Activated naive CD8-positive, alpha-beta T cell treated with anti-CD3 and anti-CD28 coated beads, Interleukin-2, amount 50 U/mL, for 24 hours (primary cell): ENCODE measurements at regions not wholly inside any gene's neighbourhood (a gene's known extent, or its start where the extent isn't known, plus 50 kb on each side); places are given as distances from the start of the nearest gene placed in this dataset.

Experiments
- ATAC-seq: fragments of 150-1000 bp; cut with Tn5 transposase; one replicate; pipeline ENCODE4 v1.10.0; 2021
- DNase-seq: peaks from one replicate; pipeline ENCODE4 v3.0.0; 2021
- H3K27ac Mint-ChIP-seq: one replicate; pipeline ENCODE4 v1.8.0; 2021; ENCODE audit warnings: mild to moderate bottlenecking, mixed read lengths
- H3K27me3 Mint-ChIP-seq: one replicate; pipeline ENCODE4 v1.8.0; 2021; ENCODE audit warnings: mixed read lengths
- H3K36me3 Mint-ChIP-seq: one replicate; pipeline ENCODE4 v1.8.0; 2021; ENCODE audit warnings: low read depth, mixed read lengths
- H3K4me1 Mint-ChIP-seq: one replicate; pipeline ENCODE4 v1.8.0; 2021; ENCODE audit warnings: mixed read lengths
- H3K4me3 Mint-ChIP-seq: one replicate; pipeline ENCODE4 v1.8.0; 2021; ENCODE audit warnings: mild to moderate bottlenecking, moderate library complexity, mixed read lengths
- H3K9me3 Mint-ChIP-seq: one replicate; pipeline ENCODE4 v1.8.0; 2021; ENCODE audit warnings: mixed read lengths

- H3K4me3 Mint-ChIP-seq, result no peak overlapping the region
- peaks cover under 1% of the 10 kb centered on the region for H3K27me3 Mint-ChIP-seq
- DNase-seq (no peak), ATAC-seq (no peak)
- H3K27ac Mint-ChIP-seq, result no peak overlapping the region
- H3K9me3 Mint-ChIP-seq, result no peaks in the 10 kb centered on the region
- no peaks in the 10 kb centered on the region for H3K4me1 Mint-ChIP-seq
- H3K36me3 Mint-ChIP-seq, result no peaks in the 10 kb centered on the region
Observed at GRCh38 chr14:58944968-58945356, 243.5 kb upstream of the DAAM1 start.

DNA sequence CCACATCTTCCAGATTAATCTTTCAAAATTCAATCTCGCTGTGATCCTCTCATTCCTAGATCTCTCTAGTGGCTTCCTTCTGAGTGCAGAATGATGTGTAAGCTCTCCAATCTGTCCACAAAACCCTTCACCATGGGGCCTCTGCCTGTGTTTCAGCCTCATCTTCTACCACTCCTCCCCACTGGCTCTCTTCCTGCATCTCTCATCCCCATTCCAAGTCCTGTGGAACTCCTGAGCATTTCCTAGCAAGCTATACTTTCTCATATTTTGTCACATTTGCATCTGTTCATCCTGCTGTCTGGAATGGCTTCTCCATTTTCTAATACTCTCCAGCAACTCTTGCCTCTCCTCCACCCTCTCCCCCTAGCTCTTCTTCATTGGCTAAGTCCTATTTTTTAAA, 242.0 kb upstream of the DAAM1 start:
- Mint-ChIP-seq H3K27me3 (peaks cover 2% of the 10 kb centered on the region), H3K36me3 (no peaks in the 10 kb centered on the region), H3K4me1 (no peaks in the 10 kb centered on the region), H3K27ac (no peak overlapping the region), H3K4me3 (no peak overlapping the region), H3K9me3 (no peaks in the 10 kb centered on the region)
- ATAC-seq (no peak), DNase-seq (no peak)

GRCh38 chr14:58947156-58947555, 241.3 kb upstream of the DAAM1 start:
- Mint-ChIP-seq H3K36me3 (no peaks in the 10 kb centered on the region), H3K27me3 (peaks cover 2% of the 10 kb centered on the region), H3K27ac (no peak overlapping the region), H3K4me3 (no peak overlapping the region), H3K9me3 (no peaks in the 10 kb centered on the region), H3K4me1 (no peaks in the 10 kb centered on the region)
- DNase-seq (no peak), ATAC-seq (no peak)

GRCh38 chr14:58947814-58948445, 240.5 kb upstream of the DAAM1 start:
- Mint-ChIP-seq H3K4me1 (no peaks in the 10 kb centered on the region), H3K27ac (no peak overlapping the region), H3K9me3 (no peaks in the 10 kb centered on the region), H3K4me3 (no peak overlapping the region), H3K36me3 (no peaks in the 10 kb centered on the region), H3K27me3 (peaks cover 7% of the 10 kb centered on the region)
- no peak for DNase-seq
- ATAC-seq, result no peak

GRCh38 chr14:58950555-58950954, 237.9 kb upstream of the DAAM1 start:
- Mint-ChIP-seq H3K36me3 (no peaks in the 10 kb centered on the region), H3K9me3 (no peaks in the 10 kb centered on the region), H3K4me1 (no peaks in the 10 kb centered on the region), H3K27ac (no peak overlapping the region), H3K4me3 (no peak overlapping the region), H3K27me3 (peaks cover 12% of the 10 kb centered on the region)
- ATAC-seq (no peak), DNase-seq (no peak)

DNA sequence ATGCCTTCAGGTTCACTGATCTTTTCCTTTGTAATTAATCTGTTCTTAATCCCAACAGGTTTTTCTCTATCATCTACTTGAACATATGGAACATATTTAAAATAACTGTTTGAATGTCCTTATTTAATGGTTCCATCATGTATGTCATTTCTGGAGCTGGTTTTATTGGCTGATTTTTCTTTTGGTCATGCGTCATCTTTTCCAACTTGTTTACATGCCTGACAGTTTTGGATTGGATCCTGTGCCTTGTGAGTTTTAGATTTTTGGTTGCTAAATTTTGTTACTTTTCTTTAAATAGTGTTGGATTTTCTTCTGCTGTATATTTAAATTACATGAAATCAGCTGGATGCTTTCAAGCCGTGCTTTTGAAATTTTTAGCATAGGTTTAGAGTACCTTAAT, 237.3 kb upstream of the DAAM1 start:
- H3K9me3 Mint-ChIP-seq, result no peaks in the 10 kb centered on the region
- H3K27me3 Mint-ChIP-seq, result peaks cover 12% of the 10 kb centered on the region
- no peak overlapping the region for H3K27ac Mint-ChIP-seq
- DNase-seq (no peak), ATAC-seq (no peak)
- no peaks in the 10 kb centered on the region for H3K36me3 Mint-ChIP-seq
- H3K4me1 Mint-ChIP-seq, result peaks cover under 1% of the 10 kb centered on the region
- no peak overlapping the region for H3K4me3 Mint-ChIP-seq

- no peak for DNase-seq
- H3K4me3 Mint-ChIP-seq, result no peak overlapping the region
- no peaks in the 10 kb centered on the region for H3K9me3 Mint-ChIP-seq
- no peaks in the 10 kb centered on the region for H3K36me3 Mint-ChIP-seq
- no peak for ATAC-seq
- peaks cover 2% of the 10 kb centered on the region for H3K4me1 Mint-ChIP-seq
- H3K27ac Mint-ChIP-seq, result no peak overlapping the region
- H3K27me3 Mint-ChIP-seq, result peaks cover 16% of the 10 kb centered on the region
Observed at GRCh38 chr14:58954052-58954451, 234.4 kb upstream of the DAAM1 start.

DNA sequence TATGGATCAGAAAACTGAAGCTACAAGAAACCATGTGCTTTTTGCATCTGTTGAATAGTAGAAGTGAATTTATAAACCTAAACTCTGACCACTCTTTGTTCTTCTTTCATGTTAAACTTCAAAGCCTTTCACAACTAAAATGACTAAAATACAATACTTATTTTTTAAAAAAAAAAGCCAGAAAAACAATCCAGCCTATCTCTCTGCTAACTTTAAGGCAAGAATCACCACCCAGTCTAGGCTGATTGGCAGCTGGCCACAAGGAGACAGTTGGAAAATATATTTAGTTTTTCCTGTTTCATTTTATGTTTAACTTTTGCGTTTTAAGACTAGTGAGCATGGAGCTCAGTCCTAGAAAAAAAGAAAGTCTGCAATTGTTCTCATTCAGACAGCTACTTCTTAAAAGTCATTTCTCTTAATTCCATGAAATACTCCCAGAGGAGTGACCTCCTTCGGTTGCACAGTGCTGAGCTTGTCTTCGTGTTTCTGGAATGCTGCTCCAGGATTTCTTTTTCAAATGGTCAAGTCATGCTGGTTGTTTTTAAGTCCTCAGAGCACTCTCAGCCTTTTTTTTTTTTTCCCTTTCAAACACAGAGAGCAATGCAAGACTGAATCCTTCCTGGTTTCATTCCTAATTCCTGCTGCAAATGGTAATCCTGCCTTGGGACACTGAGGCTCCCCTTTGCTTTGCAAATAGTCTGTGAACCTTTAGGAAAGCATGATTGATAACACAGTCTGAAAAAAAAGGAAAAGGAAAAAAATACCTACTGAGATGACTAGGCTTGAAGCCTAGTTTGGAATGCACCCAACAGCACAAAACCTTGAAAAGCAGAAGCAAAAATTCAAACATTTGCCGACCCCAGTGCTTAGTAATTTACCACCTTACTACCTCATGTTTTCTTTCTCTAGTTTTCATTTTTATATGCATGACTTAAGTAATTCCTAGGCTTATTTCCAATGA, 233.3 kb upstream of the DAAM1 start:
- Mint-ChIP-seq H3K27me3 (peaks cover 14% of the 10 kb centered on the region), H3K27ac (no peak overlapping the region), H3K9me3 (no peaks in the 10 kb centered on the region), H3K4me3 (no peak overlapping the region), H3K4me1 (peaks cover 2% of the 10 kb centered on the region), H3K36me3 (no peaks in the 10 kb centered on the region)
- DNase-seq, result no peak
- ATAC-seq, result no peak

DNA sequence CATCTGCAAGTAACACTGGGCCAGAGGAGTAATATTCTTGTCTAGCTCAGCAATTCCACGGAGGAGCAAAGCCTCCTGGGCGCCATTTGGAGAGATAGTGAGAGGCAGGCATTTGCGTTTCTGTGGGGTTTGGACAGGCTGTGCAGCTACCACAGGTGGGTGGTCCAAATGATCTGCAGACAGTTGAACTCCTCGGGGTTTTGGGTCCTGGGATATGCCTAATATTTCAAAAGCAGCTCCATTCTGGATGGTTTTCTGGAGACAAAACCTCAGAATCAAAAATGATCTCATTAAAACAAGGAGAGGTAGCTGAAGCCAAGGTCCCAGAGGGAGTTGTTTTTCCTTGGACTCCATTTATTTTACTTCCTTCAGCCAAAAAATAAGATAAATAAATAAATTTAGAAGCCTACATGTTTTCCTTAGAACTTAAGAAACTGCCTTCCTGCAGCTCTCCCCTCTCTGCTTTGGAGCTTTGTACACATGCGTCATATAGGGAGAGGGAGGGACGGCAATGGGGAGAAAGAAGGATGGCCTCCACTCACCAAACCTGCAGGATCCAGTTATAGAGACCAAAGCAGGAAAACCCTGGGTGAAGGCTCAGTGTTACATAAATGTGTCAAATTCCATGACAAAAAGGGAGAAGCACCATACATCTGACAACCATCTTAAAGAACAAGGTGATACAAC, 227.3 kb upstream of the DAAM1 start:
- no peaks in the 10 kb centered on the region for H3K9me3 Mint-ChIP-seq
- ATAC-seq (no peak), DNase-seq (no peak)
- no peaks in the 10 kb centered on the region for H3K36me3 Mint-ChIP-seq
- H3K27me3 Mint-ChIP-seq, result peaks cover 5% of the 10 kb centered on the region
- no peak overlapping the region for H3K27ac Mint-ChIP-seq
- H3K4me3 Mint-ChIP-seq, result no peak overlapping the region
- peaks cover 2% of the 10 kb centered on the region for H3K4me1 Mint-ChIP-seq

DNA sequence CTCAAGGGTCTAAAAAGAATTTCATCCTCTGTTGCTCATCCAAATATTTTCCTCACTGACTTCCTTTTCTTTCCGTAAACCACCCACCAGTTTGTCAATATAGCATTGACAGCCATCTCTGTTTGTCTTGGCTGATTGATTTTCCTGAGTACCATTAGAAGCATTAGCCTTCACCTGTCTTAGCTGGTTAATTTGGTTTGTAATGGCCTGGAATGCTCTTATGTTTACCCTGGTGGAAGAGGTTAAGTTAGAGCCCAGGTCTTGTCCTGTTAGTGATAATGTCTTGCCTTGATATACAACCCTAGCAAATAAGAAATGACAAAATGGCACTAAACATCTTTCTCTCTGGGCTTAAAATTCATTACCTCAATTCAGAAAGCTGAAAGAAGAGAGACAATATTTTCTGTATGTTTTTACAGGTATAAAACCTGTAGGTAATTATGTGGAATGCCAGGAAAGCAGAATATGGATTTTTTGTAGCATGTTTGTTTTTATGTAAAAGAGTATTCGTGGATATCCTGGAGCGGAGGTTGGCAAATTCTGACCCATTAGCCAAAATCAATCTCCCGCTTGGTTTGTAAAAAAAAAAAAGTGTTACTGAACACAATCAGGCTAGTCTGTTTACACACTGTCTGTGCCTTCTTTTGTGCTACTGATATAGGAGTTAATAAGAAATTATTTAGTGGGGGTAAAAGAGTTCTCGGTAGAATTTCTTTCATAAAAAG, 224.4 kb upstream of the DAAM1 start:
- Mint-ChIP-seq H3K4me3 (no peak overlapping the region), H3K27me3 (no peaks in the 10 kb centered on the region), H3K4me1 (no peaks in the 10 kb centered on the region), H3K36me3 (no peaks in the 10 kb centered on the region), H3K9me3 (no peaks in the 10 kb centered on the region), H3K27ac (no peak overlapping the region)
- DNase-seq (no peak), ATAC-seq (no peak)

GRCh38 chr14:58964598-58964928, 223.9 kb upstream of the DAAM1 start:
- H3K9me3 Mint-ChIP-seq, result no peaks in the 10 kb centered on the region
- H3K4me3 Mint-ChIP-seq, result no peak overlapping the region
- ATAC-seq (no peak), DNase-seq (no peak)
- no peaks in the 10 kb centered on the region for H3K4me1 Mint-ChIP-seq
- H3K27me3 Mint-ChIP-seq, result no peaks in the 10 kb centered on the region
- no peak overlapping the region for H3K27ac Mint-ChIP-seq
- no peaks in the 10 kb centered on the region for H3K36me3 Mint-ChIP-seq

DNA sequence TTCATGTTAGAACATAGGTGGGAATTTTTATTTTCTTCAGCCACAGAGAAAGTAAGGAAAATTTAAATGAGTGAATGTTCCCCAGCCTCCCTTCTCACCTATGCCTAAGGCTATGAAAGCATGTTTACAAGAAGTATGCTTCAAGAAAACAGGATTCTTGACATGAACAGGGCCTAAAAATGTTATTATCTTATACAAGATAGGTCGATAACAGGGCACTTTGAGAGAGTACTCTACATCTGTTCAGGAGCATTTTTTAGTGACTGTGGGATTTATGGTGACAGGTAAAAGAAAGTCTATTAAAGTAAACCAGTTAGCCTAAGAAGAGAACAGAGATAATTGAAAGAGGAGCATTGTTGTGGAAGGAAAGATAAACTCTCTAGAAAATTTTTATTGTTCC, 222.9 kb upstream of the DAAM1 start:
- Mint-ChIP-seq H3K27ac (no peak overlapping the region), H3K4me1 (no peaks in the 10 kb centered on the region), H3K9me3 (no peaks in the 10 kb centered on the region), H3K4me3 (no peak overlapping the region), H3K27me3 (no peaks in the 10 kb centered on the region), H3K36me3 (no peaks in the 10 kb centered on the region)
- ATAC-seq, result no peak
- DNase-seq, result no peak

DNA sequence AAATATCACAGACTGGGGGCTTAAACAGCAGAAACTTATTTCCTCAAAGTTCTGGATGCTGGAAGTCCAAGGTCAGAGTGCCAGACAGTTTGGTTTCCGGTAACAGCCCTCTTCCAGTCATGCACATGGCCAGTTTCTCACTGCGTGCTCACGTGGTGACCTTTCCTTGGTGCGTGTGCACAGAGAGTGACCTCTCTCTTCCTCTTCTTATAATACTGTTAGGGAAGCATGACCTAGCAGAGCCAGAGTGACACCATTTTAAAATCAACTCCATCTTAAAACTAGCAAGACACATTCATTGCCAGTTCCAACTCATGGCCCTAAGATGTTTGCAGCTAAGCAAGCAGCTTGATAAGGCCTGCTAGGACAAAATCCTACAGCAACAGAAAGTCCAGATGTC, 221.5 kb upstream of the DAAM1 start:
- H3K4me3 Mint-ChIP-seq, result no peak overlapping the region
- no peaks in the 10 kb centered on the region for H3K27me3 Mint-ChIP-seq
- DNase-seq (no peak), ATAC-seq (no peak)
- H3K36me3 Mint-ChIP-seq, result no peaks in the 10 kb centered on the region
- H3K4me1 Mint-ChIP-seq, result no peaks in the 10 kb centered on the region
- no peaks in the 10 kb centered on the region for H3K9me3 Mint-ChIP-seq
- H3K27ac Mint-ChIP-seq, result no peak overlapping the region

- ATAC-seq (no peak), DNase-seq (no peak)
- no peaks in the 10 kb centered on the region for H3K4me1 Mint-ChIP-seq
- H3K36me3 Mint-ChIP-seq, result no peaks in the 10 kb centered on the region
- H3K27ac Mint-ChIP-seq, result no peak overlapping the region
- no peak overlapping the region for H3K4me3 Mint-ChIP-seq
- no peaks in the 10 kb centered on the region for H3K27me3 Mint-ChIP-seq
- H3K9me3 Mint-ChIP-seq, result no peaks in the 10 kb centered on the region
Observed at GRCh38 chr14:58969951-58970751, 218.3 kb upstream of the DAAM1 start.
